ENCODE measurements at regions not wholly inside any gene's neighbourhood (a gene's known extent, or its start where the extent isn't known, plus 50 kb on each side); places are given as distances from the start of the nearest gene placed in this dataset.

DNA sequence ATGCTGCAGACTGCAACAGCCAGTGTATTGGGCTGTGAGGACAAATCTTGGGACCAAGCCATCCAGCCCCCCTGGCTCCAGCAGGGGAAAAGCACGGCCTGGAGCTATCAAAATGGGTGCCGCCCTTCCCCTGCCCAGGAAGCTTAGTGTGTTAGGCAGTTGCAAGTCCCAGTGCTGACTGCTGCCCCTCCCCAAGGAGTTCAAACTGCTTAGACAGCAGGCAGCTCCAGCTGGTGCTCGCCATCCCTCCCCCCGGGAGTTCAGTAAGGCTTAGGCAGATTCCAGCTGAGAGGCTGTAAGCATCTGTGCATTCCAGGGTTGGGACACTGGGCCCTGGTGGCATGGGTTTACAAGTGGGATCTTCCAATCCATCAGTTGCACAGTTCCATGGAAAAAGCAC lies 579.6 kb upstream of the NR5A2 start:
- peaks cover 3% of the 10 kb centered on the region for H3K9me3 ChIP-seq
- DNase-seq (ENCODE audit: low spot score) (no peak), ATAC-seq (ENCODE audit: insufficient number of reproducible peaks, low FRiP score, low read depth) (no peak)
- H3K27ac ChIP-seq, result no peak overlapping the region
- no peaks in the 10 kb centered on the region for H3K27me3 ChIP-seq (replicated peaks; ENCODE audit: insufficient read depth)
- no peaks in the 10 kb centered on the region for H3K36me3 ChIP-seq
- H3K4me3 ChIP-seq, result no peak overlapping the region
- H3K4me1 ChIP-seq (ENCODE audit: control insufficient read depth in 1 of 2, low read depth in 2 of 2), result no peaks in the 10 kb centered on the region
- no peak for TF ChIP-seq CTCF (IDR thresholded peaks at IDR 0.05)

DNA sequence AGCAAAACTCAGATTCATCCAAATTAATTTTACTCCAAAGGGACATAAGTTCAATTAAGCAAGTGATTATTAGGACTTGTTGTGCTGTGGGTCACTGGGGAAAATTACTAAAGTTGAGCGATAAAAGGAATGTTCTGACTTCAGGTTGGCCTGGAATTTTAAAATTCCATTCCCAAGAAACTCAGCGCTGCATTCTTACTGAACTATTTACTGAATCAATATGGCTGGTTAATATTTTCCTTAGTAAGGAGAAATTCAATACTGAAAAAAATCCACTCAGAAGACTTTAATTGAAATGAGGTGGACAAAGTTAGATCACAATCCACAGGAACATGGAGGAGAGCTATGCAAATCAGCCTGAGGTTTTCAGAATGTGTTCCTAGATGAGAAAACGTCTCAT lies 578.9 kb upstream of the NR5A2 start:
- no peak overlapping the region for H3K4me3 ChIP-seq
- ATAC-seq (ENCODE audit: insufficient number of reproducible peaks, low FRiP score, low read depth) (no peak), DNase-seq (ENCODE audit: low spot score) (no peak)
- H3K27ac ChIP-seq, result no peak overlapping the region
- no peaks in the 10 kb centered on the region for H3K27me3 ChIP-seq (replicated peaks; ENCODE audit: insufficient read depth)
- no peaks in the 10 kb centered on the region for H3K36me3 ChIP-seq
- TF ChIP-seq CTCF (IDR thresholded peaks at IDR 0.05), result no peak
- no peaks in the 10 kb centered on the region for H3K9me3 ChIP-seq
- no peaks in the 10 kb centered on the region for H3K4me1 ChIP-seq (ENCODE audit: control insufficient read depth in 1 of 2, low read depth in 2 of 2)

DNA sequence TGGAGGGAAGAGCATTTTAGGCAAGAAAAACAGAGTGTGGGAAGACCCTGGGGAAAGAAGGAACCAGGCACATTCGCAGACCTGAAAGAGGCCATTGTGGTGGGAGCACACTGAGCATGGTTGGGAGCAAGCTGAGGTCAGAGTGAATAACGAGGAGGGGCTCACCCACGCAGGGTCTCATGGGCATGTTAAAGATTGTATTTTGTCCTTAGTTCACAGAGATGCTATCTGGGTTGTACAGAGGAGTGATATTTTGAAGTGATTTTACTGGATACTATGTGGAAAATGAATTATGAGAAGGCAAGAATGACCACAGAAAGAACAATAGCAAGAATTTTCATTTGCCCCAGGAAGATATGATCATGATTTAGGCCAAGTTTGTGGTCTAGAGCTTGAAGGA lies 578.3 kb upstream of the NR5A2 start:
- H3K27ac ChIP-seq, result no peak overlapping the region
- TF ChIP-seq CTCF (IDR thresholded peaks at IDR 0.05), result no peak

GRCh38 chr1:199449681-199450080 lies 577.8 kb upstream of the NR5A2 start:
- Histone ChIP-seq H3K9me3 (no peaks in the 10 kb centered on the region), H3K27ac (no peak overlapping the region), H3K27me3 (replicated peaks; ENCODE audit: insufficient read depth) (no peaks in the 10 kb centered on the region), H3K36me3 (no peaks in the 10 kb centered on the region), H3K4me1 (ENCODE audit: control insufficient read depth in 1 of 2, low read depth in 2 of 2) (no peaks in the 10 kb centered on the region), H3K4me3 (no peak overlapping the region)
- ATAC-seq (ENCODE audit: insufficient number of reproducible peaks, low FRiP score, low read depth) (no peak), DNase-seq (ENCODE audit: low spot score) (no peak)
- no peak for TF ChIP-seq CTCF (IDR thresholded peaks at IDR 0.05)

More for the DNA sequence above, 578.3 kb upstream of the NR5A2 start:
- Histone ChIP-seq H3K9me3 (no peaks in the 10 kb centered on the region), H3K36me3 (no peaks in the 10 kb centered on the region), H3K27me3 (replicated peaks; ENCODE audit: insufficient read depth) (no peaks in the 10 kb centered on the region), H3K4me3 (no peak overlapping the region), H3K4me1 (ENCODE audit: control insufficient read depth in 1 of 2, low read depth in 2 of 2) (no peaks in the 10 kb centered on the region)
- no peak for ATAC-seq (ENCODE audit: insufficient number of reproducible peaks, low FRiP score, low read depth)
- DNase-seq (ENCODE audit: low spot score), result no peak

DNA sequence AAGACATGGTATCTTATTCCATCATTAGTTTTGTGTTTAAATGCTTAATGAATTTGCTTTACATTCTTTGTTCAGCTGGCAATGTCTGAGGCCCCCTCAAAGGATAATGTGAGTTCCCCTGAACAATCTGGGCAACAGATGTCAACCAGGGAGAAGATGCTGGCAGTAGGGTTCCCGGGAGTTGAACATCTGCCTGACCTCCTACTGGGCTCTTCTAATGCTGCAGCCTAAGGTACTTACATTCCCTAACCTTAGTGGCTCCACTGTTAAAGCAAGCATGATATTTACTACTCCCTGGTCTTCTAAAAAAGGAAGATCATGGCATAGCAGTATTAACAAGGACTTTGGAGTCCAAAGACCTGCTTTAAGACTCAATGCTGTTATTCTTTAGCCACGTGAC lies 574.9 kb upstream of the NR5A2 start:
- no peak for TF ChIP-seq CTCF (IDR thresholded peaks at IDR 0.05)
- no peak for ATAC-seq (ENCODE audit: insufficient number of reproducible peaks, low FRiP score, low read depth)
- H3K4me1 ChIP-seq (ENCODE audit: control insufficient read depth in 1 of 2, low read depth in 2 of 2), result no peaks in the 10 kb centered on the region

More for the DNA sequence above, 574.9 kb upstream of the NR5A2 start:
- H3K27me3 ChIP-seq (replicated peaks; ENCODE audit: insufficient read depth), result no peaks in the 10 kb centered on the region
- DNase-seq (ENCODE audit: low spot score), result no peak
- H3K9me3 ChIP-seq, result no peaks in the 10 kb centered on the region
- no peak overlapping the region for H3K27ac ChIP-seq
- no peak overlapping the region for H3K4me3 ChIP-seq
- H3K36me3 ChIP-seq, result no peaks in the 10 kb centered on the region

Measured in thoracic aorta (tissue), 2 donors.